Nephron (organoid): ENCODE measurements at regions not wholly inside any gene's neighbourhood (a gene's known extent, or its start where the extent isn't known, plus 50 kb on each side); places are given as distances from the start of the nearest gene placed in this dataset.

Source experiments
- H3K27ac Mint-ChIP-seq, 3 experiments: 2 replicates each; pipeline ENCODE4 v1.8.0; 2020; ENCODE audit warnings: mixed read lengths in 3 of 3, mild to moderate bottlenecking in 2 of 3, moderate library complexity in 1 of 3
- H3K27me3 Mint-ChIP-seq: 2 replicates; pipeline ENCODE4 v1.8.0; 2021; ENCODE audit warnings: low read depth, mild to moderate bottlenecking, moderate library complexity, mixed read lengths
- H3K36me3 Mint-ChIP-seq: 2 replicates; pipeline ENCODE4 v1.8.0; 2020; ENCODE audit warnings: low read depth, mixed read lengths
- H3K4me1 Mint-ChIP-seq: 2 replicates; pipeline ENCODE4 v1.8.0; 2020; ENCODE audit warnings: mixed read lengths
- H3K4me3 Mint-ChIP-seq, 3 experiments: 2 replicates each; pipeline ENCODE4 v1.8.0; 2020; ENCODE audit warnings: mild to moderate bottlenecking in 3 of 3, mixed read lengths in 3 of 3, moderate library complexity in 2 of 3
- H3K9me3 Mint-ChIP-seq: 2 replicates; pipeline ENCODE4 v1.8.0; 2020; ENCODE audit warnings: mixed read lengths
- TF ChIP-seq, protein P1 (sequence below), 3 experiments: fragments of 200-600 bp; sonication (generic); IDR thresholded peaks; one replicate each; pipeline ENCODE4 v1.5.0; 2021; ENCODE audit warnings: antibody characterized with exemption in 3 of 3; ENCODE audit not compliant: unreplicated experiment in 3 of 3

DNA sequence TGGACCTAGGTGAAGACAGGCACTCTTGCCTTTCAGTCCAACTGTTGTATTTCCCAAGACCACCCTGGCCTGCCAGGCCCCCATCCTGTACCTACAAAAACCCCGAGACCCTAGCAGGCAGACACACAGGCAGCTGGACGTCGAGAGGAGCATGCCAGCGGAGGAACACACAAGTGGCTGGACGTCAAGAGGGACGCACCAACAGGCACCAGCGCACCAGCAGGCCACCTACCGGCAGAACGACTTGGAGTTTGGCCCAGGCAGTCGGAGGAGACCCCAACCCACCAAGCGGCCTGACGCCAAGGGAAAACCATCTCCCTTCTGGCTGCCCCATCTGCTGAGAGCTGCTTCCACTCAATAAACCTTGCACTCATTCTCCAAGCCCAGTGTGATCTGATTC lies 1883.4 kb upstream of the RAG2 start:
- no peaks in the 10 kb centered on the region for H3K27me3 Mint-ChIP-seq
- no peaks in the 10 kb centered on the region for H3K9me3 Mint-ChIP-seq

GRCh38 chr11:38476808-38477575 lies 1879.0 kb upstream of the RAG2 start:
- Mint-ChIP-seq H3K27ac (no peak overlapping the region), H3K27me3 (no peaks in the 10 kb centered on the region), H3K9me3 (no peaks in the 10 kb centered on the region), H3K4me1 (no peaks in the 10 kb centered on the region), H3K36me3 (no peaks in the 10 kb centered on the region), H3K4me3 (no peak overlapping the region)
- TF ChIP-seq, protein P1, sequence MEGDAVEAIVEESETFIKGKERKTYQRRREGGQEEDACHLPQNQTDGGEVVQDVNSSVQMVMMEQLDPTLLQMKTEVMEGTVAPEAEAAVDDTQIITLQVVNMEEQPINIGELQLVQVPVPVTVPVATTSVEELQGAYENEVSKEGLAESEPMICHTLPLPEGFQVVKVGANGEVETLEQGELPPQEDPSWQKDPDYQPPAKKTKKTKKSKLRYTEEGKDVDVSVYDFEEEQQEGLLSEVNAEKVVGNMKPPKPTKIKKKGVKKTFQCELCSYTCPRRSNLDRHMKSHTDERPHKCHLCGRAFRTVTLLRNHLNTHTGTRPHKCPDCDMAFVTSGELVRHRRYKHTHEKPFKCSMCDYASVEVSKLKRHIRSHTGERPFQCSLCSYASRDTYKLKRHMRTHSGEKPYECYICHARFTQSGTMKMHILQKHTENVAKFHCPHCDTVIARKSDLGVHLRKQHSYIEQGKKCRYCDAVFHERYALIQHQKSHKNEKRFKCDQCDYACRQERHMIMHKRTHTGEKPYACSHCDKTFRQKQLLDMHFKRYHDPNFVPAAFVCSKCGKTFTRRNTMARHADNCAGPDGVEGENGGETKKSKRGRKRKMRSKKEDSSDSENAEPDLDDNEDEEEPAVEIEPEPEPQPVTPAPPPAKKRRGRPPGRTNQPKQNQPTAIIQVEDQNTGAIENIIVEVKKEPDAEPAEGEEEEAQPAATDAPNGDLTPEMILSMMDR (IDR thresholded peaks at IDR 0.05; ENCODE audit: unreplicated experiment in 3 of 3) = no peak

More for the DNA sequence above, 1883.4 kb upstream of the RAG2 start:
- Mint-ChIP-seq H3K4me1 (no peaks in the 10 kb centered on the region), H3K4me3 (no peak overlapping the region), H3K36me3 (no peaks in the 10 kb centered on the region), H3K27ac (no peak overlapping the region)
- TF ChIP-seq, protein P1 (IDR thresholded peaks at IDR 0.05; ENCODE audit: unreplicated experiment in 3 of 3) = no peak

DNA sequence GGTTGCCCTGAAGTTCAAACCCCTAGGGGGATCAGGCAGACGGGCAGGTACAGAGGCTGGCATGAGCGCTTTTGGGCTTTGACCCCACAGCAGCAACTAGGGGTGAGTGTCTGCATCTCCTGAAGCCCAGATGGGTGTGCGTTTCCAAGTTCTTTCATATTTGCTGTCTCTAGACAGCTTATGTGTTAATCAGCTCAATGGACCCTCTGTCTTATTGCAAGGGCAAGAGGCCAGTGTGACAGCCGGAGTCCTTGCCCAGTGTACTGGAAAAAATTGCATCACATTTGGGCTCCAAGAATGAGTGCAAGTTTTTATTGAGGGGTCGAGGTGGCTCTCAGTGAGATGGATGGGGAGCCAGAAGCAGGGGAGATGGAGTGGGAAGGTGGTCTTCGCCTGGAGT lies 1863.7 kb upstream of the RAG2 start:
- Mint-ChIP-seq H3K4me3 (no peak overlapping the region), H3K27ac (peak overlapping the region; percentile 61 to 95 (median 86)), H3K9me3 (peaks cover 3% of the 10 kb centered on the region), H3K27me3 (no peaks in the 10 kb centered on the region), H3K36me3 (no peaks in the 10 kb centered on the region), H3K4me1 (peaks cover 24% of the 10 kb centered on the region)
- TF ChIP-seq, protein P1 (IDR thresholded peaks at IDR 0.05; ENCODE audit: unreplicated experiment in 3 of 3) = no peak

GRCh38 chr11:38460896-38461295 lies 1862.9 kb upstream of the RAG2 start:
- Mint-ChIP-seq H3K27me3 (no peaks in the 10 kb centered on the region), H3K9me3 (no peaks in the 10 kb centered on the region), H3K27ac (peak overlapping the region; percentile 61 to 95 (median 86)), H3K4me3 (no peak overlapping the region), H3K36me3 (no peaks in the 10 kb centered on the region), H3K4me1 (peaks cover 24% of the 10 kb centered on the region)
- TF ChIP-seq, protein P1 (IDR thresholded peaks at IDR 0.05; ENCODE audit: unreplicated experiment in 3 of 3) = no peak

DNA sequence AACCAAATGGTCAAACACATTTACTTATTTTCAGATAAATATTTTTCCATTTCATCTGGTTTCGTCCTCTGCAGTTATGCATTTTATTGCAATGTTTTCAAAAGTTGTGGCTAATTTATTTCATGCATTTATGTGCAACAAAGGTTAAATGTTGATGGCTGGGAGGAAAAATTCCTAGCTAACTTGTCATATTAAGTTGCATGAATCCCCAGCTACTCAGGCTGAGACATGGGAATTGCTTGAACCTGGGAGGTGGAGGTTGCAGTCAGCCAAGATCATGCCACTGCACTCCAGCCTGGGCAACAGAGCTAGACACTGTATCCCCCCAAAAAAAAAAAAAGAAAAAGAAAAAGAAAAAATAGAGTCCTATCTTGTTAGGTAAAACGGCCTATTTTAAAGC lies 1862.4 kb upstream of the RAG2 start:
- no peaks in the 10 kb centered on the region for H3K27me3 Mint-ChIP-seq
- H3K9me3 Mint-ChIP-seq = no peaks in the 10 kb centered on the region
- no peaks in the 10 kb centered on the region for H3K36me3 Mint-ChIP-seq
- H3K4me3 Mint-ChIP-seq = no peak overlapping the region
- peak overlapping the region; percentile 61 to 95 (median 86) for H3K27ac Mint-ChIP-seq
- peaks cover 24% of the 10 kb centered on the region for H3K4me1 Mint-ChIP-seq
- TF ChIP-seq, protein P1 (IDR thresholded peaks at IDR 0.05; ENCODE audit: unreplicated experiment in 3 of 3) = no peak

- H3K4me1 Mint-ChIP-seq = peaks cover 15% of the 10 kb centered on the region
- TF ChIP-seq, protein P1 (IDR thresholded peaks at IDR 0.05; ENCODE audit: unreplicated experiment in 3 of 3) = no peak
- no peaks in the 10 kb centered on the region for H3K36me3 Mint-ChIP-seq
- no peaks in the 10 kb centered on the region for H3K27me3 Mint-ChIP-seq
- H3K4me3 Mint-ChIP-seq = no peak overlapping the region
- no peaks in the 10 kb centered on the region for H3K9me3 Mint-ChIP-seq
- no peak overlapping the region for H3K27ac Mint-ChIP-seq
Observed at GRCh38 chr11:38456371-38456770, 1858.3 kb upstream of the RAG2 start.
